ENCODE measurements at regions not wholly inside any gene's neighbourhood (a gene's known extent, or its start where the extent isn't known, plus 50 kb on each side); places are given as distances from the start of the nearest gene placed in this dataset.

GRCh38 chr10:112871021-112871420, 79.0 kb upstream of the TCF7L2 start:
- no peak overlapping the region for H3K4me3 ChIP-seq (ENCODE audit: low read depth, low read length)
- no peak for DNase-seq (ENCODE audit: low read depth)
- TF ChIP-seq, protein P1, sequence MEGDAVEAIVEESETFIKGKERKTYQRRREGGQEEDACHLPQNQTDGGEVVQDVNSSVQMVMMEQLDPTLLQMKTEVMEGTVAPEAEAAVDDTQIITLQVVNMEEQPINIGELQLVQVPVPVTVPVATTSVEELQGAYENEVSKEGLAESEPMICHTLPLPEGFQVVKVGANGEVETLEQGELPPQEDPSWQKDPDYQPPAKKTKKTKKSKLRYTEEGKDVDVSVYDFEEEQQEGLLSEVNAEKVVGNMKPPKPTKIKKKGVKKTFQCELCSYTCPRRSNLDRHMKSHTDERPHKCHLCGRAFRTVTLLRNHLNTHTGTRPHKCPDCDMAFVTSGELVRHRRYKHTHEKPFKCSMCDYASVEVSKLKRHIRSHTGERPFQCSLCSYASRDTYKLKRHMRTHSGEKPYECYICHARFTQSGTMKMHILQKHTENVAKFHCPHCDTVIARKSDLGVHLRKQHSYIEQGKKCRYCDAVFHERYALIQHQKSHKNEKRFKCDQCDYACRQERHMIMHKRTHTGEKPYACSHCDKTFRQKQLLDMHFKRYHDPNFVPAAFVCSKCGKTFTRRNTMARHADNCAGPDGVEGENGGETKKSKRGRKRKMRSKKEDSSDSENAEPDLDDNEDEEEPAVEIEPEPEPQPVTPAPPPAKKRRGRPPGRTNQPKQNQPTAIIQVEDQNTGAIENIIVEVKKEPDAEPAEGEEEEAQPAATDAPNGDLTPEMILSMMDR (IDR thresholded peaks at IDR 0.05; ENCODE audit: low read depth, low read length, missing control alignments): no peak

DNA sequence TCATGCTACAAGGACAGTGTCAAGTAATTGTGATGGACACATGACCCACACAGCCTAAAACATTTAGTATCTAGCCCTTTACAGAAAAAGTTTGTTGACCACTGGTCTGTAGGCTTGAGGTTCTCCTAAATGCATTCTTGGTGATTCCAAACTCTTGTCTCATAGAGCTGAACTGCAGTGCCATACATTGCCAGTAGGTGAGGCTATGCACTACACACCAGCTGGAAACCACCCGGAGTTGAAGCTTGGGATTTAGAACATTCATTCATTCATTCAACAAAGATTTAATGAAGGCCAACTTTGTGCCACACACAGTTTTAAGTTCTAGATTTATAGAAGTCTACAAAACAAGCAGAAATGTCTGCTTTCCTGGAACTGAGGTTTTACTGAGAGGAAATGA, 77.3 kb upstream of the TCF7L2 start:
- TF ChIP-seq, protein P1 (IDR thresholded peaks at IDR 0.05; ENCODE audit: low read depth, low read length, missing control alignments): peak; percentile 43
- DNase-seq (ENCODE audit: low read depth): no peak
- no peak overlapping the region for H3K4me3 ChIP-seq (ENCODE audit: low read depth, low read length)

DNA sequence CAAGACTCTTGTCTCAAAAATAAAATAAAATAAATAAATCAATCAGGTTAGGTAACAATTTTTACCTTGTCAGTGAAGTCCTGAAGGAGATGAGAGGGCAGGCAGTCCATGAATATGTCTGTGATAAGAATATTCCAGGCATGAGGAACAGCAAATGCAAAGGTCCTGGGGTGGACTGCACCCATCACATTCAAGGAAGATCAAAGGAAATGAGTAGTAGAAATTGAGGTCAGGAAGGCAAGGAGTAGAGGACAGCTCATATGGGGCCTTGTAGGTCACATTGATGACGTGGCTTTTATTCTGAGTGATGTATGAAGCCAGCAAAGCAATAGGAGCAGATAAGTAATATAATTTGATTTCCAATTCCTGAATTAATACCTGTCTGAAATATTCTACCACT, 76.5 kb upstream of the TCF7L2 start:
- H3K4me3 ChIP-seq (ENCODE audit: low read depth, low read length): no peak overlapping the region
- no peak for DNase-seq (ENCODE audit: low read depth)
- TF ChIP-seq, protein P1 (IDR thresholded peaks at IDR 0.05; ENCODE audit: low read depth, low read length, missing control alignments): no peak

DNA sequence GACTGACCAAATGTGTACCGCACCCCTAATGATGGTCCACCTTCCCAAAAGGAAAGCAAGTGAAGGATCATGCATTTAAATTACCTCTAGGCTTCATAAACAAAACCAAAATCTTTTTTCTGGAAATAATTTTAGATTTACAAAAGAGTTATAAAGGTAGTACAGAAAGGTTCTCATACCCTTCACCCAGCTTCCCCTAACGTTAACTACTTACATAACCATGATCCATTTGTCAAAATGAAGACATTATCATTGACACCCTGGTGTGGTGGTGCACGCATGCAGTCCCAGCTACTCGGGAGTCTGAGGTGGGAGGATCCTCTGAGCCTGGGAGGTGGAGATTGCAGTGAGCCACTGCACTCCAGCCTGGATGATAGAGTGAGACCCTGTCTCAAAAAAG, 75.1 kb upstream of the TCF7L2 start:
- TF ChIP-seq, protein P1 (IDR thresholded peaks at IDR 0.05; ENCODE audit: low read depth, low read length, missing control alignments): no peak

DNA sequence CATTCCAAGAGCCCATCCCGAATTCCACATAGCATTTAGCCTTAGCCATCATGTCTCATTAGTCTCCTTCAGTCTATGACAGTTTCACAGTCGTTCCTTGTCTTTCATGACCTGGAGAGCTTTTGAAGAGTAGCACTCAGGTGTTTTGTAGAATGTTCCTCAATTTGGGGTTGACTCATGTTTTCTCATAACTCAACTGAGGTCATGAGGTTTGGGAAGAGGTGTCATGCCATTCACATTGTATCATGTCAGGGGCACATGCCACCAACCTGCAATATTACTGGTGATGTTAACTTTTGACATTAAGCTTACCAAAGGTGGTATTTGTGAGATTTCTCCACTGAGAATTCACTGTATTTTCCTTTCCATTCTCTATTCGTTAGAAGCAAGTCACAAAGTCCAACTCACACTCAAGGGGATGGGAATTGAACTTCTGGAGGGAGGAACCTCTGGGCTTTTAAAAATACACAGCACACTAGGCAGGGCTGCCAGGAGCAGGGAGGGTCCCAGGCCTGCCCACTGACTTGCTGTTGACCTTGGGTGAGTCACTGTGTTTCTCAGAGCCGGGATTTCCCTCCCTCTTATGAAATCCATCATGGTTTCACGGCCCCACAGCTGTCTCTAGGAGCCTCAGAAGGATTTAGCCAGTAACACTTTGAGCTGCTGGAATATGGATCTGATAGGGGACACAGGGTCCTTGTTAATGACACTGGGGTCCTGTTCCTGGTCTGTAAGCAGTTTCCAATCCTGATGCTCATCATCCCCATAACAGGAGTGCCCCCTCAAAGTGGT, 74.4 kb upstream of the TCF7L2 start:
- no peak overlapping the region for H3K4me3 ChIP-seq (ENCODE audit: low read depth, low read length)
- TF ChIP-seq, protein P1 (IDR thresholded peaks at IDR 0.05; ENCODE audit: low read depth, low read length, missing control alignments): no peak
- DNase-seq (ENCODE audit: low read depth): no peak

More for the DNA sequence above, 75.1 kb upstream of the TCF7L2 start:
- DNase-seq (ENCODE audit: low read depth): no peak
- H3K4me3 ChIP-seq (ENCODE audit: low read depth, low read length): no peak overlapping the region

- no peak for DNase-seq (ENCODE audit: low read depth)
- H3K4me3 ChIP-seq (ENCODE audit: low read depth, low read length): no peak overlapping the region
- TF ChIP-seq, protein P1 (IDR thresholded peaks at IDR 0.05; ENCODE audit: low read depth, low read length, missing control alignments): no peak
Measured at GRCh38 chr10:112880633-112881530, 69.2 kb upstream of the TCF7L2 start.

All from GM12864 (cell line).